Left ventricle myocardium superior (tissue), 1 donor: ENCODE measurements at regions not wholly inside any gene's neighbourhood (a gene's known extent, or its start where the extent isn't known, plus 50 kb on each side); places are given as distances from the start of the nearest gene placed in this dataset.

ENCODE experiments used
- ATAC-seq: fragments of 200-7000 bp; cut with Tn5 transposase; one replicate; pipeline ENCODE4 v1.9.1; 2020; ENCODE audit warnings: mild to moderate bottlenecking, moderate library complexity
- DNase-seq: peaks from one replicate; pipeline ENCODE4 v3.0.0-alpha.2; 2020
- intact Hi-C: fragments of 100-400 bp; cut with micrococcal nuclease; formaldehyde crosslinking; loops from one replicate; pipeline ENCODE4 v1.11.0; 2022
- donor health status: DM: no; HTN: yes; CAD: no; lungs with severe emphysema.

GRCh38 chr6:26194816-26195375 lies 107.7 kb downstream of the HFE start:
- no peak for ATAC-seq
- intact Hi-C loops, result no loop called here
- DNase-seq, result no peak

GRCh38 chr6:26195376-26195923 lies 108.2 kb downstream of the HFE start:
- intact Hi-C loops, result no loop called here
- DNase-seq (peak; percentile 92), ATAC-seq (peak; percentile 72)

DNA sequence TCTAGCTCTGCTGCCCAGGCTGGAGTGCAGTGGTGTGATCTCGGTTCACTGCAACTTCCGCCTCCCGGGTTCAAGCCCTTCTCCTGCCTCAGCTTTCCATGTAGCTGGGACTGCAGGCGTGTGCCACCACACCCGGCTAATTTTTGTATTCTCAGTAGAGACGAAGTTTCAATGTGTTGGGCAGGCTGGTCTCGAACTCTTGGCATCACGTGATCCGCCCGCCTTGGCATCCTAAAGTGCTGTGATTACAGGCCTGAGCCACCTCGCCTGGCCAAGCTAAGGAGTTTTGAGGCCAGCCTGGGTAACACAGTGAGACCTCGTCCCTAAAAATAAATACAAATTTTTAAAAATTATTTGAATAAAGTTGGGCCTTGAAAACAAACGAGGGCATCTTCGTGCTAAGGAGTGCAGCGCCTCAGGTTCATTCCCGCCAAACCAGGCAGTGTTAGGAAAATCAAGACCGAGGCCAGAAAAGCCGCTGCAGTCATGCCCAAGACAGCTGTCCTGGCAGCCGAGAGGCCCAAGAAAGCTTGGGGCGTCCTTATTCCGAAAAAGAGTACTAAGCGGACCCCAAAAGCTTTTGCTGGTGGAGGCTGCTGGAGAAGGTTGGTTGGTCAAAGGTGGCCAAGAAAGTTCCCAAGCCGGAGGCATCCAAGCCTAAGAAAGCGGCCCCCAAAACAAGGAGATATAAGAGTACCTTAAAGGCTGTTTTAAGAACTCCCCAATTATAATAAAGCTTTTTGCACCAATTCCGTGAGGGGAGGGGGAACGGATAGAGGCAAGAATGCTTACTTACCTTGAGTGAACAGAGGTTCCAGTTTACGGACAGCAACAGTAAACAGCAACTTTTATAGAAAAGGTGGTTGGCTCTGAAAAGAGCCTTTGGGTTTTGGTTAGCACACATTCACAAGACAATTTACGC lies 109.0 kb downstream of the HFE start:
- intact Hi-C loops, result no loop called here
- ATAC-seq, result no peak
- DNase-seq, result no peak

DNA sequence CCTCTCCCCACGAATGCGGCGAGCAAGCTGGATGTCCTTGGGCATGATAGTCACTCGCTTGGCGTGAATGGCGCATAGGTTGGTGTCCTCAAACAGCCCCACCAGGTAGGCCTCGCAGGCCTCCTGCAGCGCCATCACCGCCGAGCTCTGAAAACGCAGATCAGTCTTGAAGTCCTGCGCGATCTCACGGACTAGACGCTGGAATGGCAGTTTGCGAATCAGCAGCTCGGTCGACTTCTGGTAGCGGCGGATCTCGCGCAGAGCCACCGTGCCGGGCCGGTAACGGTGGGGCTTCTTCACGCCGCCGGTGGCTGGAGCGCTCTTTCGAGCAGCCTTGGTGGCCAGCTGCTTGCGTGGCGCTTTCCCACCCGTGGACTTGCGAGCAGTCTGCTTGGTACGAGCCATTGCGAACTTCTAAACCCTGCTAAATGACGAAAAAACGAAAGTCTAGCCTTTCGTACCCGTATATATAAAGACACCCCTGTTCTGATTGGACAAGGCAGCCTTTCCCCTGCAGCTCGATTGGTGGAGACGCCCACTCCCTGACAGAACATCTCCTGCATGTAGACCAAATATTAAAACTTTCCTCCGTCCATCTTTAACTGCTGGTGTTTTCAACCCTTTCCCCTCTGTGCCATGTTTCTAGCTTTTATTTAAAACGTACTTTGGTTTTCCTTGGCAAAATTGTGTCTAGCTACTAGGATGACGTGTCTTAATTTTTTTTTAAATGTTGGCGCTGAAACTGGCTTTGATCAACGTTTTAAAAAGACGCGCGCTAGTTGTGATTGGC lies 109.8 kb downstream of the HFE start:
- peak; percentile 63 for ATAC-seq
- intact Hi-C loops, result no loop called here
- peak; percentile 63 for DNase-seq

- ATAC-seq, result no peak
- intact Hi-C loops, result no loop called here
- no peak for DNase-seq
Measured at GRCh38 chr6:26197636-26197932, 110.4 kb downstream of the HFE start.

DNA sequence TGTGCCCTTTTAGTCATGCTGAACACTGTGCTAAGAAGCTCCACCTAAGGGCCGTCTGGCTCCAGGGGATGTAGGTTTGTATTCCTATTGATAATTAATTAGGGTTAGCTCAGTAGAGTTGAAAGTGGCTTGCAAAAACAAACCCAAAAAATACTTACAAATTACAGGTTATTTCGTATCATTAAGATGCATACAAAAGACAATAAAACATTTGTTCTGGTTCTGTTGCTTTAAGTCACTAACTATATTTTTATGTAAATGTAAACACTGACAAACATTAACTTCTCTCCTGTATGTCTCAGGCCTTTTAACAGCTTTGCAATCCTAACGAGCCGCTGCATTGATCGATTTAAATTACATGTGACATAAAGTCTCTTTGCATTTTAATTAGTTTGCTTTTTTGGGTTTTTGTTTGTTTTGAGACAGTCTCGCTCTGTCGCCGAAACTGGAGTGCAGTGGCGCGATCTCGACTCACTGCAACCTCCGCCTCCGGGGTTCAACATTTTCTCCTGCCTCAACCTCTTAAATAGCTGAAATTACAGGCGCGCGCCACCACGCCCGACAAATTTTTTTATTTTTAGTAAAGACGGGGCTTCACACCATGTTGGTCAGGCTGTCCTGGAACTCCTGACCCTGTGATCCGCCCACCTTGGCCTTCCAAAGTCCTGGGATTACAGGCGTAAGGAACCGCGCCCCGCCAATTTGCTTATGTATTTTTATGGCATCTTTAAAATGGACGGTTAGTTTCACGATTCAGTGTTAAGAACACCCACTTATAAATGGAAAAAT lies 110.9 kb downstream of the HFE start:
- DNase-seq (no peak), ATAC-seq (no peak)
- intact Hi-C loops, result no loop called here

DNA sequence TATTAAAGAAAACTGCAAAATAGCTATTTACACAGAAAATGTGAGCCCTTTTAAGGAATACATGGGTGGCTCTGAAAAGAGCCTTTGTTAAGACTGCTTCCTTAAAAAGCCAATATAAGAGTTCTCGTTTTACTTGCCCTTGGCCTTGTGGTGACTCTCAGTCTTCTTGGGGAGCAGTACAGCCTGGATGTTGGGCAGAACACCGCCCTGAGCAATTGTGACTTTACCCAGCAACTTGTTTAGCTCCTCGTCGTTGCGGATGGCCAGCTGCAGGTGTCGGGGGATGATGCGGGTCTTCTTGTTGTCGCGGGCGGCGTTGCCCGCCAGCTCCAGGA lies 111.5 kb downstream of the HFE start:
- intact Hi-C loops, result no loop called here
- no peak for DNase-seq
- ATAC-seq, result peak; percentile 13

- DNase-seq (peak; percentile 76), ATAC-seq (peak; percentile 84)
- intact Hi-C loops, result no loop called here
Measured at GRCh38 chr6:26199057-26199772, 112.0 kb downstream of the HFE start.

- ATAC-seq, result no peak
- intact Hi-C loops, result no loop called here
- DNase-seq, result no peak
Measured at GRCh38 chr6:26199773-26200764, 112.8 kb downstream of the HFE start.

DNA sequence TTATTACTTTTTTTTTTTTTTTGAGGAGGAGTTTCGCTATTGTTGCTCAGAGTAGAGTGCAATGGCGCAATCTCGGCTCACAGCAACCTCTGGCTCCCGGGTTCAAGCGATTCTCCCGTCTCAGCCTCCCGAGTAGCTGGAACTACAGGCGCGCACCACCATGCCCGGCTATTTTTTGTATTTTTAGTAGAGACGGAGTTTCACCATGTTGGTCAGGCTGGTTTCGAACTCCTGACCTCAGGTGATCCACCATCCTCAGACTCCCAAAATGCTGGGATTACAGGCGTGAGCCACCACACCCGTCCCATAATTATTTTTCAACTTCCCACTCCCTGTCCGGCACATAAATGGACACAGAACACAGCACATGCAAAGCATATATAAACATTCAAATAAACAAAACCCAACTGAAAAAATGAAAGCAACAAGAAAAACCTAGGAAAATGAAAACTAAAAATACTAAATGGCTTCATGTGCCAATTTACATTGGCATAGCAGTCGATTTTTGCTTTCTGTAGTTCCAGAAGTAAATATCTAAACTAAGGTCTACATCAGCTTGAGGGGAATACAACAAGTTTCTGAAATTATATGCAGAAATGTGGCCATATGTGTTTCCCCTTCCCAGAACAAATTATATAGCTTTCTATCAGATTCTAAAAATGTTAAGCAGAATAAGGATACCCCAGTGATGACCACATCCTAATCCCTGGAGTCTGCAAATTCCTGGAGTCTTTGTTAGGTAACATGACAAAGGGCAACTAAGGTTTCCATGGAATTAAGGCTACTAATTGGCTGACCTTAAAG lies 113.9 kb downstream of the HFE start:
- intact Hi-C loops, result no loop called here
- ATAC-seq, result no peak
- no peak for DNase-seq

DNA sequence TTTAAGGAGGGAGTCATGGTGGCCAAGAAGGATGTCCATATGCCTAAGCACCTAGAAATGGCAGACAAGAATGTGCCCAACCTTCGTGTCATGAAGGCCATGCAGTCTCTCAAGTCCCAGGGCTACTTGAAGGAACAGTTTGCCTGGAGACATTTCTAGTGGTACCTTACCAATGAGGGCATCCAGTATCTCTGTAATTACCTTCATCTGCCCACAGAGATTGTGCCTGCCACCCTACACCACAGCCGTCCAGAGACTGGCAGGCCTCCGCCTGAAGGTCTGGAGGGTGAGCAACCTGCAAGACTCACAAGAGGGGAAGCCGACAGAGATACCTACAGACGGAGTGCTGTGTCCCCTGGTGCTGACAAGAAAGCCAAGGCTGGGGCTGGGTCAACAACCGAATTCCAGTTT lies 115.0 kb downstream of the HFE start:
- no peak for ATAC-seq
- no peak for DNase-seq
- intact Hi-C loops, result no loop called here

DNA sequence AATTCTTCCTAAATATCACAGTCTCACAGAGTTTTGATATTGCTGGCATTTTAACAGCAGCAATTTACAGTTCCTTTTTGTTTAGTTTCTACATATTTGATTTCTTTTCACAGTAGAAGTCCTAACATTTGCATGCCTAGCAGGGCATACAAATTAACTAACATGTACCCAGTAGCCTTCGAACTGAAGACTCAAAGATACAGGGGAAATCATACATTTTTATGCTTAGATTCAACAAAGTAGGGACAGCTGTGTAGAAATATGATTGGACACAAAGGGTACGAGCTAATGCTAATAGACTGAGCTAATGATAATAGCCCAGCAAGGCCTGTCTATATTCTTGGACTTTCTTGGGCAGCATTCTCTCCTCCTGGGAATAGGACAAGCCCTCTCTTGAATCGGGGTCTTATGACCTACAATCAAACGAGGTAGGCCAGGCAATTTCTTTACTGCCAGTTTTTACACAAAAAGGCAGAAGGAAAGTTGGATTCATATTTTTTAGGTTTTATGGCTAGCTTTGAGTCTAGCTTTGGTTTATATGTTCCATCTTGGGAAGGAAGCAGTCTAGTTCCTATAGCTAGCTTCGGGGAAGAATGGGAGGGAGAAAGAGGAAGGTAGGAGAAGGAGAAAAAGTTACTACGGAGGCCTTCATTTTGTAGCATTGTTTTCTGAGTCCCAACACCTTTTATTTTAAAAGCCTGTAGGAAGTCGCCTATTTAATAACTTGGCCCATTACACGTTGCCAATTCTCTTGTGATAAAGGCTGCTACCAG lies 115.8 kb downstream of the HFE start:
- intact Hi-C loops, result no loop called here
- ATAC-seq (no peak), DNase-seq (no peak)

- ATAC-seq (peak; percentile 93), DNase-seq (peak; percentile 87)
- intact Hi-C loops, result no loop called here
Measured at GRCh38 chr6:26204332-26205160, 117.3 kb downstream of the HFE start.

GRCh38 chr6:26205161-26205624 lies 118.0 kb downstream of the HFE start:
- DNase-seq (peak; percentile 82), ATAC-seq (peak; percentile 80)
- intact Hi-C loops, result no loop called here
